ENCODE measurements at regions not wholly inside any gene's neighbourhood (a gene's known extent, or its start where the extent isn't known, plus 50 kb on each side); places are given as distances from the start of the nearest gene placed in this dataset.

DNA sequence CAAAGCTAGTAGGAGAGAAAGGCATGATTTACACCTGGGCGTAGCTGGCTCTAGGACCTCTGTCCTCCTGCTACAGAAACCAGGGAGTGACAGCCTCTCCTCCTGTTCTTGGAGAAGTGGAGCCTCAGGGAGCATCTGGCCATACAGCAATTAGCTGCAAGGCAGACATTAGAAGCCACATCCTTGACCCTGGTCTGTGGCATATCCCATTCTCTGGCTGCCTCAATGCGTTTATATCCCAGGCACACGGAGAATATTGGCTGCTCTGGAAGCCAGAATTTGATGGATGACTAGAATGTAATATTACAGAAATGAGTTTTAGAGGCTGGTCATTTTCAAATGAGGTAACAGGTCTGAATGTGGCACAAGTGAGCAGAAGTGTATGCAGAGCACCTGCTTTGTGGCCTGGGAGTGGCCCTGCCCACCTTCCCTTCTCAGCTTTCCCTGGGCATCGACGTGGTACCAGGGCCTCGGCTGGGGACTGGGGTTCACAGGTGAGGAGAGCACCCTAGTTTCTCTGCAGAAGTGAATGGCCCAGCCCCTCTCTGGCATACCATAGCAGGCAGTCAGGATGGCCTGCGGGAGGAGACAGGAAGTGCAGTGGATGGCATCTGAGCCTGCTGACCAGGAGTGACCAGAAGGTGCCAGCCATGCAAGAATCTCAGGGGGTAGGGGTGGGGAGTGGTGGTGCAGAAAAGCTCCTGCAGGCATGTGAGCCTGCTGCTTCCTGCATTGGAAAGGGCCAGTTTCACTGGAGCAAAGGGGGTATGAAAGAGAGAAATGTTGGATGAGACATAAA, 367.2 kb upstream of the ZNF32 start:
- Histone ChIP-seq H3K27ac (no peak overlapping the region), H3K9me3 (no peaks in the 10 kb centered on the region), H3K36me3 (no peaks in the 10 kb centered on the region), H3K27me3 (replicated peaks; ENCODE audit: insufficient read depth) (no peaks in the 10 kb centered on the region), H3K4me1 (replicated peaks) (no peaks in the 10 kb centered on the region), H3K4me3 (no peak overlapping the region)
- DNase-seq (ENCODE audit: low spot score): no peak
- WGBS: 86% methylated on average over 7 of the region's 7 CpGs
- TF ChIP-seq POLR2AphosphoS5 (IDR thresholded peaks at IDR 0.05): no peak
- TF ChIP-seq, protein P1, sequence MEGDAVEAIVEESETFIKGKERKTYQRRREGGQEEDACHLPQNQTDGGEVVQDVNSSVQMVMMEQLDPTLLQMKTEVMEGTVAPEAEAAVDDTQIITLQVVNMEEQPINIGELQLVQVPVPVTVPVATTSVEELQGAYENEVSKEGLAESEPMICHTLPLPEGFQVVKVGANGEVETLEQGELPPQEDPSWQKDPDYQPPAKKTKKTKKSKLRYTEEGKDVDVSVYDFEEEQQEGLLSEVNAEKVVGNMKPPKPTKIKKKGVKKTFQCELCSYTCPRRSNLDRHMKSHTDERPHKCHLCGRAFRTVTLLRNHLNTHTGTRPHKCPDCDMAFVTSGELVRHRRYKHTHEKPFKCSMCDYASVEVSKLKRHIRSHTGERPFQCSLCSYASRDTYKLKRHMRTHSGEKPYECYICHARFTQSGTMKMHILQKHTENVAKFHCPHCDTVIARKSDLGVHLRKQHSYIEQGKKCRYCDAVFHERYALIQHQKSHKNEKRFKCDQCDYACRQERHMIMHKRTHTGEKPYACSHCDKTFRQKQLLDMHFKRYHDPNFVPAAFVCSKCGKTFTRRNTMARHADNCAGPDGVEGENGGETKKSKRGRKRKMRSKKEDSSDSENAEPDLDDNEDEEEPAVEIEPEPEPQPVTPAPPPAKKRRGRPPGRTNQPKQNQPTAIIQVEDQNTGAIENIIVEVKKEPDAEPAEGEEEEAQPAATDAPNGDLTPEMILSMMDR (IDR thresholded peaks at IDR 0.05): no peak
- no peak for TF ChIP-seq POLR2A (IDR thresholded peaks at IDR 0.05)
- intact Hi-C loops (cut with DNase I): no loop called here

DNA sequence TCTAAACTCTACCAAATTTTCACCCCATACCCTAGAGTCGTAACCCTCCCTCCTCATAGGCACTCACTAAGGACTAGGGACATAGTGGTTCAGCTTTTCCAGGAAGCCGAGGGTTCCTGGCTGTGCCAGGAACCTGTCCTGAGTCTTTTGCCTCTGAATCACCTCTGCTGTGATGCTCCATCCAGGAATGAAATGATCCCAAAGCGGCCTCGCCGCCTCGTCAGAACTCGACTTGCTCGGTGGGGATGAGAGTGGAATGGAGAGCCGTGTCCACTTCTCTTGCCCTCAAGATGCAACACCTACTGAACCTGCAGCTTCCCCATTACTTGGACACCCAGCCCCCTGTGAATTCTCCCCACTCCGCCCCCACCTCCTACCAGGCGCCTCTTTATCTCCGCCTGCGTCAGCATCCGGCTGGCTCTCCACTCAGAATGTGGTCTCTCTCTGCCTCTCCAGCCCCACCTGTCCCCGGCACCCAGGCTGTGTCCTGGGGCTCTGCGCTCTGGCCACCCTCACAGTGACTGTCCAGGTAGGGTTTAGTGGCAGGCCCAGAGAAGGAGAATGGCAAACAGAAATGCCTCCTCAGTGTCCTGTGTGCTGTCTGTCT, 366.1 kb upstream of the ZNF32 start:
- WGBS: 95% methylated on average over 16 of the region's 16 CpGs
- Histone ChIP-seq H3K27me3 (replicated peaks; ENCODE audit: insufficient read depth) (no peaks in the 10 kb centered on the region), H3K27ac (no peak overlapping the region), H3K4me3 (no peak overlapping the region), H3K9me3 (no peaks in the 10 kb centered on the region), H3K36me3 (no peaks in the 10 kb centered on the region), H3K4me1 (replicated peaks) (no peaks in the 10 kb centered on the region)
- TF ChIP-seq, protein P1 (IDR thresholded peaks at IDR 0.05): no peak
- no peak for TF ChIP-seq POLR2AphosphoS5 (IDR thresholded peaks at IDR 0.05)
- no peak for TF ChIP-seq POLR2A (IDR thresholded peaks at IDR 0.05)
- intact Hi-C loops (cut with DNase I): no loop called here
- no peak for DNase-seq (ENCODE audit: low spot score)

DNA sequence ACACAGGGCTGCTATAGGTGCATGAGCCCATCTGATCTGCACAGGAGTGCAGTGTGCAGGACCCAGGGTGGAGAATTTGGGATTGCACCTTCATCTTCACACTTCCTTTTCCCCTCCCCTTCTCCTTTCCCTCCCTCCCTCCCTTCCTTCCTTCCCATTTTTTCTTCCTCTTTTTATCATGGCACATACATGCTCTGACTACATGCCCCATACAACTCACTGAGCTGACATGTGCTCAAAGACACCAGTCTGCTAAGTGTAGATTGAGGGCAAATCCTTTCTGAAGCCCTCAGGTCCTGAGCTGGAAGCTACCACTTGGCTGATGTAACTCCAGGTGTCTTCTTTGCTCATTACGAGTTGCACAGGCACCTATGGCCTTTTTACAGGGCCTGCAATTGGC, 365.3 kb upstream of the ZNF32 start:
- no peaks in the 10 kb centered on the region for H3K9me3 ChIP-seq
- no peaks in the 10 kb centered on the region for H3K4me1 ChIP-seq (replicated peaks)
- no peak overlapping the region for H3K4me3 ChIP-seq
- no peak overlapping the region for H3K27ac ChIP-seq
- no peaks in the 10 kb centered on the region for H3K36me3 ChIP-seq
- WGBS: 67% methylated on average over 1 of the region's 1 CpG
- H3K27me3 ChIP-seq (replicated peaks; ENCODE audit: insufficient read depth): no peaks in the 10 kb centered on the region
- intact Hi-C loops (cut with DNase I): no loop called here
- TF ChIP-seq, protein P1 (IDR thresholded peaks at IDR 0.05): no peak
- TF ChIP-seq POLR2AphosphoS5 (IDR thresholded peaks at IDR 0.05): no peak
- TF ChIP-seq POLR2A (IDR thresholded peaks at IDR 0.05): no peak
- no peak for DNase-seq (ENCODE audit: low spot score)

DNA sequence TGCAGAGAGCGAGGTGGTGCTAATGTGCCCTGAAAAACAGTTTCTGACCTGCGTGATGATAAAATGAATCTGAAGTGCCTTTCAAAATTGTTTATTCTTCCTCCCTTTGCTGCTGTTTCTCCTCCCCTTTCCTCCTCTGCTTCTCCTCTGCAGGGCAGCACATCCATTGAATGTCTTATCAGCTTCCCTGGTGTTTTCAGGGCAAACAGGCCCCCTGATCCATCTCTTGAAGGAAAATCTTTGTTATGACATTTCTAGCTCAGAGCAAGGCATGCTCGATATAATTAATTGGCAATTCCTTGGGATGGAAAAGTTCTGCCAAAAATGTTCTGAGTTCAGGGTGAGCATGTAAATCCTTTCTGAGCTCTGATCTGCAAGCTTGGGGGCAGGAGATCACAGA, 364.2 kb upstream of the ZNF32 start:
- Histone ChIP-seq H3K36me3 (no peaks in the 10 kb centered on the region), H3K9me3 (no peaks in the 10 kb centered on the region), H3K27me3 (replicated peaks; ENCODE audit: insufficient read depth) (no peaks in the 10 kb centered on the region), H3K27ac (no peak overlapping the region), H3K4me1 (replicated peaks) (no peaks in the 10 kb centered on the region), H3K4me3 (no peak overlapping the region)
- intact Hi-C loops (cut with DNase I): no loop called here
- no peak for DNase-seq (ENCODE audit: low spot score)
- TF ChIP-seq POLR2AphosphoS5 (IDR thresholded peaks at IDR 0.05) (no peak), POLR2A (IDR thresholded peaks at IDR 0.05) (no peak)
- TF ChIP-seq, protein P1 (IDR thresholded peaks at IDR 0.05): no peak
- 80% methylated on average over 3 of the region's 3 CpGs for WGBS

DNA sequence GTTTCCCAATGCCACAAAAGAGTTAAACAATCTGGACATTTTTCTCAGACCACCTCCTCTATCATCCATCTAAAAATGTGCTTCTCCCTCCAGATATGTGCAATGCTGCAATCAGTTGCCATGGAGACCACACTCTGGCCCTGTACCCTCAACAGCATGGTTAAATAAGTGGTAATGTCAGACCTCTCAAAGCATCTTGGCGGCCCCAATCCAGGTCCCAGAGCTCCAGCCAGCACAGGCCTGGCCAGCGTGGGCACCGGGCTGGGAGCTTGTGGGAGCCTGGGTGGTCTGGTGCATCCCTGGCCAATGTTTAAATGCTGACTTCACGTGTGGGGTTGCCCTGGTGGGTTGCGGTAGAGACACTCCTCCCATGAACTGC, 362.9 kb upstream of the ZNF32 start:
- Histone ChIP-seq H3K36me3 (no peaks in the 10 kb centered on the region), H3K4me3 (no peak overlapping the region), H3K9me3 (no peaks in the 10 kb centered on the region), H3K4me1 (replicated peaks) (no peaks in the 10 kb centered on the region), H3K27ac (no peak overlapping the region), H3K27me3 (replicated peaks; ENCODE audit: insufficient read depth) (no peaks in the 10 kb centered on the region)
- TF ChIP-seq POLR2AphosphoS5 (IDR thresholded peaks at IDR 0.05): no peak
- TF ChIP-seq POLR2A (IDR thresholded peaks at IDR 0.05): no peak
- TF ChIP-seq, protein P1 (IDR thresholded peaks at IDR 0.05): no peak
- intact Hi-C loops (cut with DNase I): no loop called here
- WGBS: 96% methylated on average over 5 of the region's 5 CpGs
- no peak for DNase-seq (ENCODE audit: low spot score)
